Nephron progenitor cell (in vitro differentiated cells): ENCODE measurements at regions not wholly inside any gene's neighbourhood (a gene's known extent, or its start where the extent isn't known, plus 50 kb on each side); places are given as distances from the start of the nearest gene placed in this dataset.

Source experiments
- DNase-seq: peaks from one replicate; pipeline ENCODE4 v3.0.0; 2021
- H3K27ac Mint-ChIP-seq: 2 replicates; pipeline ENCODE4 v1.8.0; 2021; ENCODE audit warnings: mild to moderate bottlenecking, moderate library complexity, mixed read lengths
- H3K27me3 Mint-ChIP-seq: 2 replicates; pipeline ENCODE4 v1.8.0; 2021; ENCODE audit warnings: mild to moderate bottlenecking, low read depth, mixed read lengths; ENCODE audit not compliant: poor library complexity
- H3K36me3 Mint-ChIP-seq: 2 replicates; pipeline ENCODE4 v1.8.0; 2021; ENCODE audit warnings: low read depth, mixed read lengths
- H3K4me1 Mint-ChIP-seq: 2 replicates; pipeline ENCODE4 v1.8.0; 2021; ENCODE audit warnings: mixed read lengths
- H3K4me3 Mint-ChIP-seq: 2 replicates; pipeline ENCODE4 v1.8.0; 2021; ENCODE audit warnings: mild to moderate bottlenecking, moderate library complexity, mixed read lengths
- H3K9me3 Mint-ChIP-seq: 2 replicates; pipeline ENCODE4 v1.8.0; 2021; ENCODE audit warnings: mild to moderate bottlenecking, moderate library complexity, mixed read lengths
- CTCF ChIP-seq: fragments of 200-600 bp; sonication (generic); IDR thresholded peaks from 2 replicates; pipeline ENCODE4 v1.5.0; 2021; ENCODE audit warnings: antibody characterized with exemption

- no peak for DNase-seq
- Mint-ChIP-seq H3K27ac (no peak overlapping the region), H3K36me3 (peaks cover 17% of the 10 kb centered on the region), H3K9me3 (peaks cover 36% of the 10 kb centered on the region), H3K4me1 (no peaks in the 10 kb centered on the region), H3K4me3 (no peak overlapping the region), H3K27me3 (no peaks in the 10 kb centered on the region)
- TF ChIP-seq CTCF: no peak
Measured at GRCh38 chr14:79960288-79960687, 251.0 kb downstream of the DIO2 start.

GRCh38 chr14:79951572-79951971 lies 259.7 kb downstream of the DIO2 start:
- H3K27me3 Mint-ChIP-seq: no peaks in the 10 kb centered on the region
- H3K4me3 Mint-ChIP-seq: no peak overlapping the region
- no peak for DNase-seq
- no peak overlapping the region for H3K27ac Mint-ChIP-seq
- H3K4me1 Mint-ChIP-seq: no peaks in the 10 kb centered on the region
- peaks cover 25% of the 10 kb centered on the region for H3K36me3 Mint-ChIP-seq
- no peak for TF ChIP-seq CTCF
- H3K9me3 Mint-ChIP-seq: peaks cover 31% of the 10 kb centered on the region

GRCh38 chr14:79949906-79950305 lies 261.4 kb downstream of the DIO2 start:
- TF ChIP-seq CTCF: no peak

GRCh38 chr14:79947440-79948054 lies 263.8 kb downstream of the DIO2 start:
- H3K27ac Mint-ChIP-seq: no peak overlapping the region
- no peaks in the 10 kb centered on the region for H3K9me3 Mint-ChIP-seq
- TF ChIP-seq CTCF: no peak
- no peak overlapping the region for H3K4me3 Mint-ChIP-seq
- H3K36me3 Mint-ChIP-seq: no peaks in the 10 kb centered on the region
- no peaks in the 10 kb centered on the region for H3K27me3 Mint-ChIP-seq
- no peak for DNase-seq
- no peaks in the 10 kb centered on the region for H3K4me1 Mint-ChIP-seq

More at GRCh38 chr14:79949906-79950305, 261.4 kb downstream of the DIO2 start:
- Mint-ChIP-seq H3K9me3 (peaks cover 14% of the 10 kb centered on the region), H3K36me3 (peaks cover 9% of the 10 kb centered on the region), H3K4me1 (no peaks in the 10 kb centered on the region), H3K27me3 (no peaks in the 10 kb centered on the region), H3K4me3 (no peak overlapping the region), H3K27ac (no peak overlapping the region)
- no peak for DNase-seq

- Mint-ChIP-seq H3K27ac (peak overlapping the region; percentile 72), H3K27me3 (no peaks in the 10 kb centered on the region), H3K4me3 (no peak overlapping the region), H3K9me3 (peaks cover 12% of the 10 kb centered on the region), H3K36me3 (no peaks in the 10 kb centered on the region), H3K4me1 (peaks cover 11% of the 10 kb centered on the region)
- TF ChIP-seq CTCF: no peak
- no peak for DNase-seq
Measured at GRCh38 chr14:79939235-79939634, 272.1 kb downstream of the DIO2 start.

- TF ChIP-seq CTCF: no peak
- H3K27ac Mint-ChIP-seq: no peak overlapping the region
- DNase-seq: no peak
- no peaks in the 10 kb centered on the region for H3K36me3 Mint-ChIP-seq
- no peak overlapping the region for H3K4me3 Mint-ChIP-seq
- no peaks in the 10 kb centered on the region for H3K27me3 Mint-ChIP-seq
- H3K4me1 Mint-ChIP-seq: peaks cover 11% of the 10 kb centered on the region
- H3K9me3 Mint-ChIP-seq: peaks cover 12% of the 10 kb centered on the region
Measured at GRCh38 chr14:79938185-79938584, 273.1 kb downstream of the DIO2 start.
